Endometrium (tissue), 2 donors: ENCODE measurements at regions not wholly inside any gene's neighbourhood (a gene's known extent, or its start where the extent isn't known, plus 50 kb on each side); places are given as distances from the start of the nearest gene placed in this dataset.

ENCODE experiments used
- FAIRE-seq: peaks from 2 replicates; lab custom pipeline; 2012; peaks lifted over from hg19 to GRCh38; lab: Jason Lieb, UNC
- donor health status: control.
- donor health status: control.

DNA sequence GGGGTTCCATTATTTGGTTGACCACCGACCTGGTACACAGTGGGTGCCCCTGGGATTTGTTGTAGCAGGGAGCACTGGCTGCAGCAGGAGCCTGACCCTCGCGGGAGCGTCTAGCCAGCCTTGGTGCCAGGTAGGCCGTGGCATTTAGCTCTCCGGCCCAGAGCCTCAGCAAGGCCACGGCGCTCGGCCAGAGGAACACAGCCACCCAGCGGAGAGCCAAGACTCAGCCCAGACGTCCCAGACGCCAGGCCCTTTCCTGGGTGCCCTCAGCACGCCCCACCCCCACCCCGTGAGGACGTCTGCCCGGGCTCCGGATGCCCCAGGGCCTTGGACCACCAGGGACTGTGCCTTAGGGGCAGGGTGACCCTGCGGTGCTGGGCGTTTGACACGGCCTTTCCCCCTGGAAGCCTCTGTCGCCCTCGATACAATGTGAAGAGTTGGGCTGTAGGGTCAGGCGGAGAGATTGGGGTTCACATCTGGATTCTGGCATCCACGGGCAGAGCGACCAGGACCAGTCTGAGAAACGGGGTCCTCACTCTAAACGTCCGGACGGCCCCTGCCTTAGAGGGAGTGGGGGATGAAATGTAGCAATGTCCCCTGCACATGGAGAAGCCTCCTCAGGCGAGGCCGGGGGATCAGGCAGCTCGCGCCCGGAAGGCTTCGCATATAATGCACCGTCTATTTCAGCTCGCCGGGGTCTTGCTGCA, 99.2 kb upstream of the FGF3 start:
- no peak for FAIRE-seq

- no peak for FAIRE-seq
Observed at GRCh38 chr11:69918938-69919650, 99.9 kb upstream of the FGF3 start.

- FAIRE-seq: no peak
Observed at GRCh38 chr11:69919659-69920344, 100.6 kb upstream of the FGF3 start.

DNA sequence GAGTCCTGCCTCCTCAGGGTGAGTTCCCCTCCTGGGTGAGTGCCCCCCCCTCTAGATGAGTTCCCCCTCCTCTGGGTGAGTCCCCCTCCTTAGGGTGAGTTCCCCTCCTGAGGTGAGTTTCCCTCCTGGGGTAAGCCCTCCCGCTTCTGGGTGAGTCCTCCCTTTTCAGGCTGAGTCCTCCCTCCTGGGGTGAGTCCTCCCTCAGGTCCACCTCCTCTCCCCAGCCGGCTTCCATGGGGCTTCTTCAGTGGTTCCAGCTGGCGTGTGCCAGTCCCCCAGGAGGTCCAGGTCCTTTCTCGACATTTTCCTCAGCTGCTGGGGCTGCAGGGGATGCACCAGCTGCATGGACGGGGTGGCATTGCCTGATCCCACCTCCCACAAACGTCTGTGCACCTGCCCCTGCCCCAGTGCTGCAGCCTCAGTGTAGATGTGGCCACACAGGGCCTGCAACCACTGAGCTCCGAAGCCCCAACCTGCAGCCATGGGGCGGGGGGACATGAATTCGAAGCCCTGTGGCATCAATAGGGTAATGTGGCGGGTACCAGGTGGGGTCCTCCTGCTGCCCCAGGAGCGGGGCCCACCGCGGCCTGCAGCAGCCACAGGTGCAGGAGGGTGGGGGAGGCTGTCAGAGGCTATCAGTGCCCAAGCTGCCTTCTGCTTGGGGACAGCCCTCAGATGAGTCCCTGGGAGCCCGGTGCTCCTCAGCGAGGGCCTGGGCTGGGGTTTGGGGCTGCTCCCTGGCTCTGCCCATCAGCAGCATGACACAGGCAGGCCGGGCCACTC, 101.3 kb upstream of the FGF3 start:
- no peak for FAIRE-seq

DNA sequence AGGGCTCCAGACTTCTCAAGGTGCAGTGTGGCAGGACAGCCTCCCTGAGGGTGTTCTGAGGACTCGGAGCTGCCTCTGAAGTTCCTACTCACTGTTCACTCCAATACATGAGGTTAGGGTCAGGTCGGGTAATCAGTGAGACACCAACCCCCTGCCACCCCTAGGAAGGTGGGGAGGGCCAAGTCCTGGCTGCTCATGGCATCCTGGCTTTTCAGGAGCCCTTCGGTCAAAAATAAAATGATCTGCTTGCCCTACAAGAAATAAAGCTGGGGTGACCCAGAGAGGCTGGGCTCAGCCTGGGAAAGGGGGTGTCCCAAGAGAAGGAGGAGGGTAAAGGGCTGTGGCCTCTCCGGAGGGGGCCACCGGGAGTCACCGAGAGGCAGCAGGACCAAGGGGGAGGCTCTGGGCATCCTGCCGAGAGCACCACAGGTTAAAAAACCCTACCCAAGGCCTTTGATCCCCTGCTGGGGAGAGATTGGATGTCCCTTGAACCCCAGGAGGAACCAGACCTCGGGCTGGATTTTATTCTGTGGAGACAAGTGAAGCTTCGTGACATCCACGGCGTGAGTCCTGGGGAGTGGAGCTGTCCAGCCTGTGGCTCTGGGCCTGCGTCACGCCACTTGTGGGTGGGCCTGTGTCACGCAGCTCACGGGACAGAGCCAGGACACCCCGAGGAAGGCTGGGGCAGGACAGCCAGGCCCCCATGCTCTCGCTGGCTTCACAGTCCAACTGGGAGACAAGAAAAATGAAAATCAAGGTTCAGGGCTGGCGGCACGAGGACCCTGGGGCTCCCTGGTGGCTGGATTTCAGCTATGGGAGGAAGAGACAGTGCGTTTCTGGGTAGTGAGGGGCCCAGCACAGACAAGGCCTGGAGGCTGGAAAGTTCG, 102.2 kb upstream of the FGF3 start:
- FAIRE-seq: no peak

DNA sequence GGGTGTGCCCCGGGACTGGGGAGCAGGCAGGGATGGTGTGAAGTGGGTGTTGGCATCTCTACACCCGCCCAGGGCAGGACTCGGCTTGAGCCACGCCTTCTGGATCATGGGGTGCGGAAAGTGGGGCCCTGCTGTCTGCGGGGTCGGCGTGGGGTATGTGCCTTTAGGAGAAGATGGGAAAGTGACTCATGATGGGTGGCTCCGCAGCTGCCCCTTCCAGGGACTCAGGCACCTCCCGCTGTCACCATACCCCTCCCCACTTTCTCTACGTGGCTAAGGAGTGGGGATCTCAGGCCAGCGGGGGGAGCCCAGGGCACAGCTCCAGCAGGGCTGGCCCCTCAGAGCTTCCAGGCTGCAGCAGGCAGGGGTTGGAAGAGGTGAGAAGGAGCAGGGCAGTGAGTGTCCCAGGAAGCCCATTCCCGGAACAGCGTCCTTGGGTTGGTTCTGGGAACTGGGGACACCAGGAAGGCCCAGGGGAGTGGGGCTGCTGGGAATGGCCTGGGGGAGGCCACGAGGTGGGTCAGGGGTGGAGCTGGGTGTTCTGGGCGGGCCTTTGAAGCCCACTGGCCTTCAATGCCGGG, 102.9 kb upstream of the FGF3 start:
- no peak for FAIRE-seq

- FAIRE-seq: no peak
Observed at GRCh38 chr11:69922596-69923111, 103.4 kb upstream of the FGF3 start.

- no peak for FAIRE-seq
Observed at GRCh38 chr11:69923196-69923595, 104.0 kb upstream of the FGF3 start.

DNA sequence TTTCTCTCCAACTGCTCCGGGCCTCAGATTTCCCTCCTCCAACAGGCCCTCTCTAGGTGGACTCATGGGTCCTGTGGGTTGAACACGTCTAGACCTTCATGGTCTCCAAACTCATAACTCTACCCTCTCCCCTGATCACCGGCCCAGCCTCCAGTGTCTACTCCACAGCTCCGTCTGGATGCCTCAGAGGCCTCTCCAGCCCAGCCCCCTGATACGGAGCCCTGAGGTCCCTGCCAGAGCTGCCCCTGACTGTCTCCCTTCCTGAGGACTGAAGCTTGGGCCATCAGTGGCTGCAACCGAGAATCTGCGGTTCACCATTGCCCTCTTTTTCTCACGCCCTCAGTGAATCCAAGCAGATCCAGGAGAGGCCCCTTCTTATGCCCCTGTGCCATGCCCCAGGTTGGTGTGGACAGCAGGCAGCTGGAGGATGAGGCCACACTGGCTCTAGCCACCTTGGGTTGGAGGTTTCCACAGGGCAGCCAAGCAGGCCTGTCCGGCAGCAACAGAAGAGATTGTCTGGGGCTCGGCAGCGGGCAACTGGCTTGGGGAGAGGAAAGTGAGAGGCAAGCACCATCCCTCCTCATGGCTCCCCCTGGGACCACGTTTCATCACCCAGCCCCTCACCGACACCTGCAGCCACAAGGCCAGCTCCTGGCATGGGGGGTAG, 104.6 kb upstream of the FGF3 start:
- no peak for FAIRE-seq

- no peak for FAIRE-seq
Observed at GRCh38 chr11:69924308-69925161, 105.3 kb upstream of the FGF3 start.

DNA sequence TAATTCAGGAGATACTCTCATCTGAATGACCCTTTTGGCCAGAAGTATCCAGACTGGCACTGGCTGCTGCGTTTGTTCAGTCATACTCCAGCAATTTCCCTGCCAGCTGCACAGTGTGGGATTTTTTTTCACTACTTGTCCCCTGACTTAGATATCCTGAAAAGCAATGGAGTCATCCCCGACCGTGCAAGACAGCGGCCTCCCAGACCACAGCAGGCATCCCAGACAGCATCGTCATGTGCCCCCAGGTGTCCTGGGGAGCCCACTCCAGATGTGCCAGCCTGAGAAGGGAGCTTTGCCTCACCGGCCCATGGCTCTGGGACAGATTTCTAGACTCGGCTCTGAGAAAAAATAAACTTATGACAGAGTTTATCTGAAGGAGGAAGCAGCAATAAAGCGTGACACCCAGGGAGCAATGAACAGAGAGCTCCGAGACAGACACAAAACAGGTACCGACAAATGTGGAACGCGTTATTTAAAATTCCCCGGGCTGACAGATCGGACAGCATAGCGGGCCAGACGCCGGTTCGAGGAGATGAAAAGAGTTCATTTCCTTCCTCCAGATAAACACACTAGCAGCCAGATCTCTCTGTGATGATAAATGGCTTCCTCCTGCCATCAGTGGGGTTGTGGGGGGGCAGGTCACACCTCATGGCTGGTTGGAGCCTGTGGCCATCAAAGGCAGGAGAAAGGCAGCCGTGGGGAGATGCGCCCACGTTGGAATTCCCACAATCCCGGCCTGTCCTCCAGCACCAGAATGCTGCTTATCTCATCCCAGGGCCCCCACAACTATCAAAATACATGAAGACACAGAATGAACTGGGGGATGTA, 106.4 kb upstream of the FGF3 start:
- no peak for FAIRE-seq

DNA sequence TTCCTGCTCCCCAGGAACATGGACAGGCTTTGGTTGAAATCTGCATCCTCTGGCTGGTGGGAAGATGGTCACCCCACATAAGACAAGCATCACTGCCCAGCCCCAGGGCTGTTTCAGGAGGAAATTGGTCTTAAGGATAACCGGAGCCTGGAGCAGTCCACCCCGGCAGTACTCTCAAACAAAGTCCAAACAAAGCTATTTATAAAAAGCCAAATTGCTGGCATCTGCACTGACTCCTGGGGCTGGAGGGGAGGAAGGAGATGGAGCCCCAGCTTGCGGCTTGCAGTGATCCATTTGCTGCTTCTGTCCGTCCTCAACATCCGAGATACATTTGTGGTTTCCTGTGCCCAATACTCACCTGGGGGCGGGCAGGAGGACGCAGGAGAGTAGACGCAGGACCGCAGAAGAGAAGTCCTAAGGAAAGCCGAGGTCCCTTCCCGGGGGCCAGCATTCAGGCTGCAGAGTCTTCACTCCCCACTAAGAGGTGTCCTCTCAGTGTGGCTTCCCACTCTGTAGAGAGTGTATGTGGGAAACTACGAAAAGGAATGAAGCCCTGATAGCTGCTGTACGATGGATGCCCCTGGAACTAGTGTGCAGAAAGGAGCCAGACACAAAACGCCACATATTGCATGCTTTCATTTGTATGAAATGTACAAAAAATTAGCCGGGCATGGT, 107.3 kb upstream of the FGF3 start:
- FAIRE-seq: no peak

DNA sequence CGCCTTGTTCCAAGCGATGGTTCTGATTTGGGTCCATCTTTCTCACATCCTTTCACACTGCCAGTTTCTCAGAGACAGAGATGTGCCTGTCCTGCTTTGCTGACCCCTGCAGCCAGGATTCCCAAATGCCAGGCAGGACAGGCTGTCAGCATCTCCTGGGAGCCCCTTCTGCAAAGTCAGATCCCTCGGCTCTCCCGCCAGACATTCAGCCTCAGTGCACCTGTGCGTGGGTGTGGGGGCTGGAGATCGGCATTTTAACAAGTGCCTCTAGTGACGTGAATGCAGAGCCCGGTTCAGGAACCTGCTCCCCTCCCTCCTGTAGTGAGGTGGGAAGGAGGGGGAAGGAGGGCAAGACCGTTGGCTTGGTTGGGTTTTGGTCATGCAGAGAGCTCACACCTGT, 108.9 kb upstream of the FGF3 start:
- no peak for FAIRE-seq

DNA sequence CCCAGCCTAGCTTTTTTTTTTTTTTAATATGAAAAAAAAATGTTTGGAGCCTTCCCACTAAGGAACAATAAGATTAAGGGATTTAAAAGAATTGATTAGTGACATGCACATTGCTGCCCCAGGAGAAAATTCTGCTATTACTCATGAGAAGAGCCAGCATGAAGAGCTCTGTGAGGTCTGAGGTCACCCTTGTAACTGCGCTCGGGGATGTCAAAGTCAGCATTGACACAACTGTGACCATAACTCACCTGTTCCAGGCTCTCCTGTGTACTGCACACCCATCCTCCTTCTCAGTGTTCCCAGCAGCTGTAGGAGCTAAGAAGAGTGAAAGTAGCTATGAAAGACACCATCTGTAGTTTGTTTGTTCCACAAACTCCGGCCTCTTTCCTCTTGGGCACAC, 109.8 kb upstream of the FGF3 start:
- FAIRE-seq: no peak

GRCh38 chr11:69930081-69931059, 111.2 kb upstream of the FGF3 start:
- no peak for FAIRE-seq

DNA sequence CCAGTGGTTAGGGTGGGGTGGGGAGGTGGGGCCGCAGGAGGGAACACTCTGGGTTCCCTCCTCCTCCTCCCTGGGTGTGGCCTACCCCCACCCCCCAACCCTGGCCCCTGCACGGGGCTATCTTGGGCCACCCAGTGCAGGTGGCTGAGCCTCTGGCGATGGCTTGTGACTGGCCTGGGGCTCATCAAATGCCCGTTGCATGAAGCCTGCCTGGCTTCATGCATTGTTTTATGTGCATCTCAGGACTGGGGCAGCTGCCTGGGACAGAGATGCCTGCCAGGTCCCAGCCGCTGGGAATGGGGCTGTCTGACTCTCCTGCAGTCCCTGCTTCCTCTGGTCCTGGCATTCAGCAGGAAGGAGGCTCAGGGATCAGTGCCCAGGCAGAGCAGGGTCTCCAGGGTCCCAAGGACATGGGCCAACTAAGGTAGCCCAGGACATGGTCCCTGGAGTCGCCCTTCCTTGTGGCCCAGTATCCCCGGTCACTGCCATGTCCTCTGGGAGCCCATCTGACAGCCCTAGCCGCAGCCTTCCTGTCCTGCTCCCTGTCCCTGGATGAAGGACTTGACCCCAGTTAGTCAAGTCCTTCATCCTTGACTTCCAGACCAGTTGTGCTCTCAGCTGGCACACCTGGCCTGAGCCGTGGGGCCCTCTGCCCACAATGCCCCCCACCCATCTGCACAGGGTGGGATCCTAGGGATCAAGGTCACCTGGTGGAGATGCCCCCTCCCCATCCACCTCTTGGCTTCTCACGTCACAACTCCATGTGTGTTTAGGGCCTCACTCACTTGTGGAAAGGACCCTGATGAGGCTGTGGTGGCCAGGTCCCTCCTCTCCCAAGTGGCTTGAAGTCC, 112.1 kb upstream of the FGF3 start:
- FAIRE-seq: no peak
